Non-pigmented ciliary epithelial cell (primary cell): ENCODE measurements at regions not wholly inside any gene's neighbourhood (a gene's known extent, or its start where the extent isn't known, plus 50 kb on each side); places are given as distances from the start of the nearest gene placed in this dataset.

Experiments used
- DNase-seq: peaks from one replicate; pipeline ENCODE4 v3.0.0-alpha.2; 2010; ENCODE audit warnings: low read depth

DNA sequence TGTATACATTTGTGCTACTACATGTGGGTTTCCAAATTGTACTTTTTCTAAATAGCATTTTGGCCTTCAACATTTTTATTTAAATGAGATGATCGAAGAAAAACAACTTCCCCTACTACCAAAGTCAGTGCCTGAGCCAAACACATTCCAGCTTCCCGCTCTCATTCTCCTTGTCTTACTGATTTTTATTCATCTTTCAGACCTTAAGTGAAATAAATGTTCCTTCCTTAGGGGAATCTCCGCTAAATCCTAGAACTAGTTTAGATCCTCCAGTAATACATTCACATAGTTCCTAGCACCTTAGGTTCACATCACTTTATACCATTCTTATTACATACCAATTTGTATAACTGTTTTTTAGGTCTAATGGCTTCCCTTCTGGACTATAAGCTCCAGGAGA is 122.3 kb upstream of the COL3A1 start:
- DNase-seq: no peak

DNA sequence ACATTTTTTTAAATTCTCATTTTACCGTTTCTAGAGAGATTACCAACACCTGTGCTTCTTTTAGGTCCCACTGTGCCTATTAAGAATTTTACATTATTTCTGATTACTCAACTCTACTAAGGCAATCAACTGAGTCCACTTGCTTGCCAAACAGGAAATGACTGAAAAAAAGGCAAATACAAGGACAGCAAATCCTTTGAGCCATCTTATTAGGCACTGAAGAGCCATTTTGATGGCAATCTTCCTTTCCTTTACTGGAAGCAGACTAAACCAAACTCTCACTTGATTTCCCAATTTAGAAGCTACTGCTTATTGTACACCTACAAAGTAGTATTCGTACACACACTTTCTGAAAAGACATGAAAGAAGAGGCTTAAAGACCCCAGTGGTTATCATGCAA is 121.4 kb upstream of the COL3A1 start:
- no peak for DNase-seq

DNA sequence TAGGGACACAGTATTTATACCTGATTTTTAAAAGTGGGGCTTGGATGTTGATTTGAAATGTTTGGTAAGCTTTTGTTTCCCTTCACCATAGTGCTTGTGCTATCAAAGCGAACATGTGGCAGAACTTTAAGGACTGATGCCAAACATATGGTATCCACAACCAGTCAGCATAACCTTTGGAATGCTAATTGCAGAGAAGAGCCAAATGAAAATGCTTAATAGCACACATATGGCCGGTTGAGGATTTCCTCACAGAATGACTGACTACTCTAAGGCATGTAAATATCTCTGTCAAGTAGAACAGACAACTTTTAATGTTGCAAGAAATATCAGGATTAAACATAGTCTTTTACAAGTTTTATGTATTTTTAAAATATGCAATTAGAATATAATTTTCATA is 120.9 kb upstream of the COL3A1 start:
- peak; percentile 67 for DNase-seq

DNA sequence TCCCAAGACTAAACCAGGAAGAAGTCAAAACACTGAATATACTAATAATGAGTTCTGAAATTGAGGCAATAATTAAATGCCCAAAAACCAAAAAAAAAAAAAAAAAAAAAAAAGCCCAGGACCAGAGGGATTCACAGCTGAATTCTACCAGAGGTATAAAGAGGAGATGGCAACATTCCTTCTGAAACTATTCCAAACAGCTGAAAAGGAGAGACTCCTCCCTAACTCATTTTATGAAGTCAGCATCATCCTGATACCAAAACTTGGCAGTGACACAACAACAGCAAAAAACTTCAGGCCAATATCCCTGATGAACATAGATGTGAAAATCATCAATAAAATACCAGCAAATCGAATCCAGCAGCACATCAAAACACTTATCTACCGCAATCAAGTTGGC is 108.5 kb upstream of the COL3A1 start:
- DNase-seq: no peak

DNA sequence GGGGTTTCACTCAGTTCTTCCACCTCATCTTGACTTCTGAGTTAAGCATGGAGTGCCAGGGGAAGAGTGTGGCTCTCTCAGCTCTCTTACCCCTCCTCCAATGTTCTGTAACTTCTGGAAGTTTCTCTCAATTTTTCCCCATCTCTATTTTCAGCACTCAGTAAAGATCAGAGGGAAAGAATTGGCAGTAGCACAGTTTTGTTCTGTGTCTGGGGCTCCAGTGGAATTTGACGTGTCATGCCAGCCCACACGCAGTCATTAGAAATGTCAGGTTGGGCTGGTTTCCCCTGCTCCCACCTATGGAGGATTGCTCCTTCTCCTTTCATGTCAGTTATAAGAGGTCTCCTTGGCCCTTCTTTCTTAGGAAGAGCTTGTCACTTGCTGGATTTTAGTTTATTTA is 104.6 kb upstream of the COL3A1 start:
- DNase-seq: no peak

DNA sequence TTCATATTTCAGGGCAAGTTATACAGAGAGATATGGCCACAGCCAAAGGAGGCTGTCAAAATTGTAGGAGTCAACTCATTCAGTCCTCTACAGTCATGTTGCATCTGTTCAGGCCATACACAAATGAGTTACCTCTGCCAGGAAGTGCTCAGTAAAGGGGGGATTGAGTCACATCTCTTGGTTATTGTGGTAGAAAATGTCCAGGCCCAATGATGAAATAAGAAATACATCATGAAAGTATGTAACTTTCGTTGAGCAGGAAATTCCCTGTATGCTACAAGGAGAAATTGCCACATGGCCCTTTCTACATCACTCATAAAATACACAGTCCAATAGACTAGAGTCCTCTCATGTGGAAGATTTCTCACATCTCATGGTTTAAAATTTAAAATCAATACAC is 103.9 kb upstream of the COL3A1 start:
- peak; percentile 86 for DNase-seq

DNA sequence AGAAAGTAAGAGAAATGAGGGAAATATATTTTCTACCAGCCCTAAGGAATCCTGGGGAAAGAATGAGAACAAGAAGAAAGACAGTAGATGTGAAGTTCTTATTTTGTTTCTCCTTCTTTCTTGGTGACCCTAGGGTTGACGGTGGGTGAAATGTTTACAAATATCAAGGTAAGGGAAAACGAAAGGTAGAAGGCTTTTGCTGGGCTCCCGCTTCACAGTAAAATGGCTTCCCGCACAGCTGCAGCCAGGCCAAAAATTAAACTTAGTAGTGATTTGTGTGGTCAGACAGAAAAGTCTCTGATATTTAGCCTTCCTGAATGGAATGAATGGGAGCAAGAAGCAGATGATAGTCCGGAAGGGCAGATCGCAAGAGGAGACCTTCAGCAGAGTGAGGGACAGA is 99.1 kb upstream of the COL3A1 start:
- no peak for DNase-seq

DNA sequence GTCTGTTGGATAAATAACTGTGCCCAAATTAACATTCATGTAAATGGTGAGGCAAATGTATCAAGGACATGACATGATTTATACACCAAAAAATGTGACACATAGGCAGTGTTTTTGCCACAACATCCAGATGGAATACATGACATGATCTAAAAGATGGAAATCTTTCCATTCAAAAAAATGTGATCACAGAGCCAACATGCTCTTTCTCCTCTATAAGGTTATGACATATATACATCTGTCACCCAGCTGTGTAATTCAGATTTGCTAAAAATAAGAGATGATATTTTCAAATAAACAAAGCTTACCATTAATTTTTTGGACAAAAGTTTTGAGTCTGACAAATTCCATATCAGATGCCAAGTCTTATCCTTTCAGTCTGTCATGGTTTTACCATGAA is 95.5 kb upstream of the COL3A1 start:
- DNase-seq: no peak

DNA sequence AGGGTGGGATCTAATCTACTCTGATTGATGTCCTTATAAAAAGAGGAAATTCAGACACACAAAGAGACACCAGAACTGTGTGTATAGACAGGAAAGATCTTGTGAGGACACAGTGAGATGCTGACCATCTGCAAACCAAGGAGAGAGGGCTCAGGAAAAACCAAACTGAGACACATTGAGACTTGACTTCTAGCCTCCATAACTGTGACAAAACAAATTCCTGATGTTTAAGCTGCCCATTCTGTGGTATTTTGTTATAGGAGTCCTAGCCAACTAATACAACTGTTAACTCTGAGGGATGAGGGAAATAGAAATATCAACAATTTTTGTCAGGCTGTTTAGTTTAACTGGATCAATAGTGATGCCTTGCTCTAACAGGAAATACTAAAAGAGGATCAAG is 93.4 kb upstream of the COL3A1 start:
- DNase-seq: no peak

DNA sequence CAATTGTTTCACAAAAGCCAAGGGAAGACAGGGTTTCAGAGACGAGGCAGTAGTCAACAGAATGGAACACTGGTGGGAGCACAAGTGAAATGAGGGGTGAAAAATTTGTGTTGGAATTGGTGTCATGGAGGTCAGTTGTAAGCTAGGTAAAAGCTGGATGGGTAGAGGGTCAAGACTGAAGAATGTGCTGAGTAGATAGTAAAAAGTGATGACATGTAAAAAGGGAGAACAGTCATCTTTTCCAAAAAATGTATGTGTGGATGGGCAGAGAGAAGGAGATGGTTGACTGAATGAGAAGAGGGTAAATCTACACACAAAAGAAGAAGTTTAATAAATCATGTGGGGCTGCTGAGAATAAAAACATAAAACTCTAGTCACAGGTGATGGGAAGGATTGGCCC is 92.7 kb upstream of the COL3A1 start:
- no peak for DNase-seq

DNA sequence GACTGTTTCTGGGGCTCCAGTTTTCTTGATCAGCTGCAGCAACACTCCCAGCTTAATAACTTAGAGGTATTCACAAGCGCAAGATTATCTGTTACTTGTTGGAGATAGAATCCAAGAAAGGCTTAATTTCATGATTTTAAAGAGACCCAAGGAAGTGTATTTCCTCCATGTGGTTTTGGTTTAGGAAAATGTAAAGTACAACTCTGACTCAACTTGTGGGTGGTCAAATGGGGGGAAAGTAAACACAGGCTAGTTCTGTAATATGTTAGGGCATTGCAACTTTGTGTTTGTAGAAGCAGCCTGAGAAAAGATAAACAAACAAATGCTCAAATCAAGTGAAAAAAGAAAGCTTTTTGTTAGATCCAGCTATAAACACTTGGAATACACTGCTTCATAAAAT is 90.1 kb upstream of the COL3A1 start:
- DNase-seq: peak; percentile 36

DNA sequence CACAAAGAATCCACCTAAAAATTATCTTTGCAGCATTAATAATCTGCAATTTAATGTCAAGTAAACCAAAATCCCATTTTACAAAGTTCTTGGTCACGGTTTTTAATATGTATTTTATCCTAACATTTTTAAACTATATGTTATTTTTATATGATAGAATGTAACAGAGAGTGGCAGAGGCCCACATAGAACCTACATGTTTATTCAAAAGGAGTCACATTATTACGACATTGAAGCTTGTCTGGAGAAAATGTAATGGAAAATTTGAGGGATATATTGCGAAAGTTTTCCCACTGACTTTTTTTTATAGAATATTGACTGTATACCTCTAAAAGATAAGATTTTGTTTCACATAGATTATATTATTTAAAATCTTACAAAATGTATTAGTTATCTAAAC is 89.7 kb upstream of the COL3A1 start:
- DNase-seq: no peak

DNA sequence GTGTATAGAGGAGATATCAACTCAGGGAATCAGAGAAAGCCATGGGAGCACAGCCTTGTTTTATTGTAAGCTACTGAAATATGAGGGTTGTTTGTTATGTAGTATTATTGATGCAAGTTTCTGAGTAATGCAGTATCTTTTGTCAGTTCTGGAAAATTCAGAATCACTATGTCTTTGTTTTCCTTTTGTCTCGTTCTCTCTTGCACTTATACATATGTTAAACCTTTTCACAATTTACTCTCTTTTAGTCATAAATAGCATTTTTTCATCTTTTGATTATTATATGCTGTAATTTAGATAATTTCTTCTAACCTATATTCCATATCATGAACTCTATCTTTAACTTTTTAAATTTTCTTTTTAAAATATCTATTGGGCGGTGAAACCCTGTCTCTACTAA is 85.0 kb upstream of the COL3A1 start:
- no peak for DNase-seq

DNA sequence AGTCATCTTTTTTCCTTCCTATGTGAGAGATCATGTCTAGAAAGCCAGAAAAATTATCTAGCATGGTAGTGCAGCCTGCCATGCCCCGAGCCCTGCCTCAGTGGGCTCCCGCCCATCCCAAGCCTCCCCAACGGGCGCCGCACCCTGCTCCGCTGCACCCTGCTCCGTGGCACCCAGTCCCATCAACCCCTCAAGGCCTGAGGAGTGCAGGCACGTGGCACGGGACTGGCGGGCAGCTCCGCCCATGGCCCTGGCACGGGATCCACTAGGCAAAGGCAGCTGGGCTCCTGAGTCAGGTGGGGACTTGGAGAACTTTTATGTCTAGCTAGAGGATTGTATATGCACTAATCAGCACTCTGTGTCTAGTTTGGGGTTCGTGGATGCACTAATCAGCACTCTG is 83.4 kb upstream of the COL3A1 start:
- DNase-seq: no peak

DNA sequence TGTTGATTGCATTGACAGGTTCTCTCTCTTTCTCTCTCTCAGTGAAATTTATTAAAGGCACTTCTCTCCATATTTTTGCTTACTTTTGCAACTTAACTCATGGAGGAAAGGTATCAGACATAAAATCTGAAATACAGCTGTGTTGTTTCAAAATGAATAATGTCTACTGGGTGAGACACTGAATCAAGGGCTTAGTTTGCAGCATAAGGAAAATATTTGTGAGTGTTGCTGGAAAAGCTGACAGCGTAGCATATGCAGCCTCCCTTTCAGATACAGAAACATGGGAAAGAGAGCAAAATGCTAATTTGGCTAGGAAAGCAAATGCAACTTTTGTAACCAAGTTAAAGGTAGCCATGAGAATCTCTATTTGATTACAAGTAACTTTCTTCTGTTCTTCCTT is 81.5 kb upstream of the COL3A1 start:
- no peak for DNase-seq

DNA sequence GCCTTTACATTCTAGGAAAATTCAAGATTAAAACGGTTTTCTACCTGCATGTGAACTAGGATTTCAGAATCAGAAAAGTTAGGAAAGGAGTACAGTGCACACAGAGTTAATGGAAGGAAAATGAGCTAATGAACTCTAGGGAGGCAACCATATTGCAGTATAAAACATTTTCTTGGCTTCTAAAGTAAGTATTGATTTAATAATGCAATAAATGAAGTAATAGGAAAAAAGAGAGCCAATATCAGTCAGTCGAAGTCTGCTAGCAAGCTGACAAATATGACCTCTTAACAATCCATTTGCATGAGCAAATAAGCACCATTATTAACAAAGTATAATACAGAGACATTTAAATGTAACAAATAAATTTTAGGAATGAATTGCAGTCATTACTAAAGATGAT is 80.2 kb upstream of the COL3A1 start:
- no peak for DNase-seq

DNA sequence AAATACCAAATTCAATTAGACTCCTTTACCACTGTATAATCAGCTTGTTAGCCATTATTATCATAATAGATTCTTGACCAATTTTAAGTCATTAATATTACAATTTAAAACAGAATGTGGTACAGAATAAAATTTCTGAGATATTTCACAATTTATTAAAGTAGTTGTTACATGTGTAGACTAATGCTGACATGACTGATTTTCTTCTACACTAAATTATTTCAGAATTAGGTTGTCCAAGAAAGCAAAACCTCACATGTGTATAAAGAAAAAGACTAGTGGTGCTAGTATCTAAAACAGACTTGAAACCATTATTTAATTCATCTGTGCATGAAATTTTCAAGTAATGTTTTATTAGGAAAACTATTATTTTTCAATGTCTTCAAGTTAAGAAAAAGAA is 79.2 kb upstream of the COL3A1 start:
- no peak for DNase-seq

DNA sequence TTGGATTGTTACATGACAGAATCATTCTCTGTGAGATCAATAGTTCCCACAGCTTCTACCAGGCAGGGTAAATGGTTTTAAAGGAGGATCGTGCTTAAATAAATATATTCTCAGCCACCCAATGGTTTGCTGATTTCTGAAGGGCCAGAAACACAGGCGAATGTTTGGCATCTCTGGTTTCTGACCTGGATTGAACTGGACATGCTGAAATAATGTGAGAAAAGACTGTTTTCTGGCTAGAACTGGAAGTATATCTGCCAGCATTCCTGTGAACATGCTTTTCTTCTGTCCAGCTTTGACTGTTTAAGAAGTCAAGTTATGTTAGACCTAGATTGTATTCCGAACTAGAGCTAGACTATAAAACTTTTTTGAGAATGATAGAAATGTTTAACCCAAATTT is 77.1 kb upstream of the COL3A1 start:
- no peak for DNase-seq

DNA sequence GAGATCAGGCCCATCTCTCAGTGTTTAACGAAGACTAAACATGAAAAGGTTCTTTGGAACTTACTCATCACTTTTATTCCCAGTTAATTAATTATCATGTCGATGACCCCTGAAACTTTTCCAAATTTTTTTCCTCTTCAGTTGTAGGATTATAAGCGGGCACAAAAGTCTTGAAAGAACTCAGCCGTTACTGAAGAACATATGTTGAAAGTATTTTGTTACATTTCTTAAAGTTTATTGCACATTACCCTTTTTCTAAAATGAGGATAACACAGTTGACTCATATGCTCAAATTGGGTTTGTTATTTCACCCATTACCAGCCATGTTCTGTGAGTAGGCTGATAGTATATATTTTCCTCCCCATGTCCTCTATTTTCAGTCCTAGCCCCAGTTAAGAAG is 75.9 kb upstream of the COL3A1 start:
- DNase-seq: no peak

DNA sequence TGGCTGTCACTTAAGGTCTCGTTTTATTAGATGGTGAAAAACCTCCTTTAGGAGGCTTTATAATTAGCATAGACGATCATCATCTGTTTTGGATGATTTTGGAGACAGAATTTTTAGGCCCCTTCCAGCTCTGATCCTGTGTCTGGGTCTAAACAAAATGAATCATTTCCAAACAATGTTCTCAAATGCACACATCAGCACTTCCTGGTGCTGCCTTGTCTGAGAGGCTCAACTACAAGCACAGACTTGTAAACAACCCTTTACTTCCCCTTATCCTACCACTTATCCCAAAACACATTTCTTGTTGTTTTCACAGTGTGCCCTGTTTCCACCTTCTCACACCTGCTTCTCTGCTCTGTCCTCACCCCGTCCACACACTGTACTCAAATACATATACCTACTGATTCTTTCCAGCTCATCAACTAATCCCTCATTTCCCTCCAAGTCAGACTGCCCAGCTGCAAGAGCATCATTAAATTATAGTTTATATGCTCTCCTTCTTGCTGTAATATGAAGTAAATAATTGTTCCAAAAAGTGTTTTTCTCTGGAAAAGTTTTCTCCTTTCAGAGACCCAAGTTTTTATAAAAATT is 71.2 kb upstream of the COL3A1 start:
- DNase-seq: peak; percentile 46

DNA sequence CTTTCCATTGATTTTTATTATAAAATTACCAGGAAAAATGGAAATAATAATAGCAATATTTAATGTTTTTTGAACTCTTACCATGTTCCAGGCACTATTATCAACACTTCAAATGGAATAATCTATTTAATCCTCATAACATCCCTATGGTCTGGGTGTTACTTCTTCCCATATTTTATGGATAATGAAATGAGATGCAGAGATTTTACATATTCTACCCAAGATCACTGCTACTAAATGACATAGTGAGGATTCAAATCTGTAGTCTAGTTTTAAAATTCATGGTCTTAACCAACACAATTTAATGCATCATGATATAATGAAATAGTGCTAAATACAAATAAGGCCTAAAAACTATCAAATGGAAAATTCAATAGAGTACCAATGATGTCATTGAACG is 70.4 kb upstream of the COL3A1 start:
- DNase-seq: no peak

DNA sequence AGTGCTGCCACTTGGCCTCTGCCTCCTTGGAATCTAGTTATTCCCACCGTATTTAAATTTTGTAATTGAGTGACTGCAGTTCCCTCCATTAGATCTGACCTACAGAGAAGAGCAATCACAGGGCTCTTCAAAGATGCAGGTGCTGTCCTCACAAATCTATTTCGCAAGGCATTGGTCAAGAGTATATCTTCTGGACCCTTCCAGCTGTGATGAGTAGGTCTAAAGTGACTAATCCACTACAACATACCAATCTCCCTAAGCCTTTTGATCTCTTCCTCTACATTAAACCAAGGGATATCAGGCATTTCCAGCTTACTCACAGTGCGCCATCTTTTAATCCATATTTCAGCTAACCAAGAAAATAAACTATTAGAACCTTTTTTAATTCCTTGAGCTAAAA is 65.1 kb upstream of the COL3A1 start:
- no peak for DNase-seq

DNA sequence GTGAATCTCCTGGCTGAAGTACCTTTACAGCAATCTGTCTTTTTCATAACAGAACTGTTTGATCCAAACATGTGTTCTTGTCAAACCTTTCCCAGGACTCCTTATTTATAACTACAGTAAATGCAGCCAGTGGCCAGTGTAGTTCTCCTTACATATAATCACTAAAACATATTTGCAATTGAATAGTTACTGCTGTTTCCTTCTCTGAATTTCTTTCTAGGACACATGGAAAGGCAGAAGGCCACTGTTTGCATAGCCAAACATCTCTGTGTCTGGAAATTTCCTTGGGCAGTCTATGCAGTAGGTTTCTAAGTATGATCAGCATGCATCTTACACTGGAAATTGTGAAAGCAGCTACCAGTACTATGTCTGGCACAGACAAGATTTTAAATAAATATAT is 57.4 kb upstream of the COL3A1 start:
- no peak for DNase-seq

DNA sequence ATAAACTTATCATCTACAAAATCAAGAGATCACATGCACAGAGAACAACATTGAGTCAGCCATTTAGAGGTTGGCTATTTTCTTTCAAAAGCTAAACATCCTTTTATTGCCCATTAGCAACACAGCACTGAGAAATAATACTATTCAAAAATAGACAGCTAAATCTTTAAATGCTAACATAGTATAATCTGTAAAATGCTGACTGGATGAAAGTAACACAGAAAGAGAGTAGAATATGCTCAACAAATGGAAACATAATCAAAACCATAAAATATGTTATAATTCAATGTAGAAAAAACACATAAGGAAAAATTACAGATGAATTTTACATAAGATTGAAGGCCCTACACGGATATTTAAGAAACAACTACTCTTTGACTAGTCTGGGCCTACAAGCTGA is 56.5 kb upstream of the COL3A1 start:
- no peak for DNase-seq

DNA sequence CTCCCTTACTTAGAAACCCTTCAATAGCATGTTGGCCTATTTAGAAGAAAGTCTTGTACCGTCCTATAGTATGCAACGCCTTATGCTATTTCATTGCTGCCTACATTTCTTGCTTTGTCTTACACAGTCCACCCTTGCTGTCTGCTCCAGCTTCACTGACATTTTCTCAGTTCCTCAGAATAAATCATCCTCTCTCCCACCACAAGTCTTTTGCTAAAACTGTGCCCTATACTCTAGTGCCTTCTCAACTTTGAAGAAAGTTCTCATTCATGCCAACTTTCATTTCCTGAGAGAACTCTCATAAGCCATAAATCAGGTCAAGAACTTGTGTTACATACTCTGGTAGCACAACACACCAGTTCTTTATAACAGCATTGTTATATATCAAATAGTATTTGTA is 54.3 kb upstream of the COL3A1 start:
- DNase-seq: no peak
